ENCODE measurements at regions not wholly inside any gene's neighbourhood (a gene's known extent, or its start where the extent isn't known, plus 50 kb on each side); places are given as distances from the start of the nearest gene placed in this dataset.

- TF ChIP-seq CTCF (IDR thresholded peaks at IDR 0.05) (no peak), RARB (CRISPR knock-in tag; IDR thresholded peaks at IDR 0.05) (no peak), HDAC2 (IDR thresholded peaks at IDR 0.05) (no peak), POLR2A (IDR thresholded peaks at IDR 0.05; ENCODE audit: low read length) (no peak), CEBPB (IDR thresholded peaks at IDR 0.05) (no peak), NR3C1 (IDR thresholded peaks at IDR 0.05) (no peak), MAFK (IDR thresholded peaks at IDR 0.05; ENCODE audit: partially characterized antibody) (no peak), MAX (IDR thresholded peaks at IDR 0.05) (no peak), JUNB (IDR thresholded peaks at IDR 0.05) (no peak), RAD21 (conservative IDR thresholded peaks at IDR 0.05 in 1 of 2, IDR thresholded peaks at IDR 0.05 in 1 of 2) (no peak), KDM1A (IDR thresholded peaks at IDR 0.05; ENCODE audit: low read depth) (no peak), TFCP2L1 (CRISPR knock-in tag; IDR thresholded peaks at IDR 0.05) (no peak)
Measured at GRCh38 chr20:24827603-24828295, 121.3 kb upstream of the CST7 start.

All from A549 (cell line).